ENCODE measurements at regions not wholly inside any gene's neighbourhood (a gene's known extent, or its start where the extent isn't known, plus 50 kb on each side); places are given as distances from the start of the nearest gene placed in this dataset.

- TF ChIP-seq CTCF (IDR thresholded peaks at IDR 0.05) (no peak), POLR2A (IDR thresholded peaks at IDR 0.05) (no peak), POLR2AphosphoS5 (IDR thresholded peaks at IDR 0.05) (no peak), EP300 (IDR thresholded peaks at IDR 0.05) (no peak)
Observed at GRCh38 chr4:59393780-59394179, 1806.3 kb upstream of the ADGRL3 start.

Data from upper lobe of left lung (tissue), 4 donors.